ENCODE measurements at regions not wholly inside any gene's neighbourhood (a gene's known extent, or its start where the extent isn't known, plus 50 kb on each side); places are given as distances from the start of the nearest gene placed in this dataset.

- no peak for TF ChIP-seq PRDM15 (CRISPR knock-in tag; IDR thresholded peaks at IDR 0.05)
- TF ChIP-seq HDAC2 (IDR thresholded peaks at IDR 0.05), result no peak
- peak; percentile 97 for TF ChIP-seq FOXM1 (IDR thresholded peaks at IDR 0.05; ENCODE audit: low read depth, low read length)
- peak; percentile 91 for TF ChIP-seq ATF2 (IDR thresholded peaks at IDR 0.05; ENCODE audit: low read length)
- no peak for TF ChIP-seq REST (IDR thresholded peaks at IDR 0.05; ENCODE audit: low read depth, low read length)
Measured at GRCh38 chr4:184328022-184328736, 110.5 kb upstream of the ENPP6 start (continued).
